Peyer's patch (tissue), 4 donors: ENCODE measurements at regions not wholly inside any gene's neighbourhood (a gene's known extent, or its start where the extent isn't known, plus 50 kb on each side); places are given as distances from the start of the nearest gene placed in this dataset.

Experiments
- DNase-seq, 3 donors: peaks; one replicate each; pipeline ENCODE4 v3.0.0-alpha.2; 2017 to 2019
- H3K27ac ChIP-seq, 4 donors: fragments of 200-600 bp; sonication (generic); one replicate each; pipeline ENCODE4 v1.5.1; 2016 to 2019
- H3K27me3 ChIP-seq, 2 donors: fragments of 200-600 bp; sonication (generic); one replicate each; pipeline ENCODE4 v1.5.1; 2019
- H3K36me3 ChIP-seq, 3 donors: fragments of 200-600 bp; sonication (generic); one replicate each; pipeline ENCODE4 v1.5.1; 2016 to 2019
- H3K4me1 ChIP-seq, 4 donors: fragments of 200-600 bp; sonication (generic); one replicate each; pipeline ENCODE4 v1.5.1; 2016 to 2019
- H3K4me3 ChIP-seq, 4 donors: fragments of 200-600 bp; sonication (generic); 1 replicate in 3 of 4; 2 replicates in 1 of 4; pipeline ENCODE4 v1.5.1; 2016 to 2019; ENCODE audit warnings: mild to moderate bottlenecking in 1 of 4
- H3K9me3 ChIP-seq, 4 donors: fragments of 200-600 bp; sonication (generic); one replicate each; pipeline ENCODE4 v1.5.1; 2016 to 2019; ENCODE audit warnings: mild to moderate bottlenecking in 1 of 4
- CTCF ChIP-seq, 6 experiments: fragments of 450-650 bp in 4 of 6; fragments of 200-600 bp in 2 of 6; sonication (generic) in 1 of 6; IDR thresholded peaks; one replicate each; pipeline ENCODE4 v1.5.1; 2017 to 2019; ENCODE audit warnings: antibody characterized with exemption in 6 of 6, mild to moderate bottlenecking in 3 of 6, moderate library complexity in 1 of 6
- POLR2A ChIP-seq, 2 donors: fragments of 450-650 bp; IDR thresholded peaks; one replicate each; pipeline ENCODE4 v1.5.1; 2017; ENCODE audit warnings: antibody characterized with exemption in 2 of 2, mild to moderate bottlenecking in 2 of 2, moderate library complexity in 2 of 2

- Histone ChIP-seq H3K4me3 (no peak overlapping the region), H3K4me1 (no peaks in the 10 kb centered on the region), H3K27me3 (no peaks in the 10 kb centered on the region), H3K36me3 (no peaks in the 10 kb centered on the region), H3K9me3 (peaks cover 0 to 3% (median 0%) of the 10 kb centered on the region in 4 donors), H3K27ac (no peak overlapping the region)
- DNase-seq, result no peak
- TF ChIP-seq POLR2A (IDR thresholded peaks at IDR 0.05) (no peak), CTCF (IDR thresholded peaks at IDR 0.05) (no peak)
Observed at GRCh38 chr20:48169650-48170225, 384.5 kb upstream of the SULF2 start.

- no peak overlapping the region for H3K4me3 ChIP-seq
- no peaks in the 10 kb centered on the region for H3K27me3 ChIP-seq
- TF ChIP-seq CTCF (IDR thresholded peaks at IDR 0.05) (no peak), POLR2A (IDR thresholded peaks at IDR 0.05) (no peak)
- no peak for DNase-seq
- no peaks in the 10 kb centered on the region for H3K36me3 ChIP-seq
- no peaks in the 10 kb centered on the region for H3K4me1 ChIP-seq
- no peaks in the 10 kb centered on the region for H3K9me3 ChIP-seq
- no peak overlapping the region for H3K27ac ChIP-seq
Observed at GRCh38 chr20:48166082-48166835, 381.0 kb upstream of the SULF2 start.

GRCh38 chr20:48165401-48165685 is 380.1 kb upstream of the SULF2 start:
- DNase-seq, result no peak
- no peak overlapping the region for H3K27ac ChIP-seq
- H3K9me3 ChIP-seq, result no peaks in the 10 kb centered on the region
- H3K4me3 ChIP-seq, result no peak overlapping the region
- no peaks in the 10 kb centered on the region for H3K4me1 ChIP-seq
- H3K27me3 ChIP-seq, result no peaks in the 10 kb centered on the region
- H3K36me3 ChIP-seq, result no peaks in the 10 kb centered on the region
- TF ChIP-seq CTCF (IDR thresholded peaks at IDR 0.05), result no peak
- no peak for TF ChIP-seq POLR2A (IDR thresholded peaks at IDR 0.05)

GRCh38 chr20:48164566-48165400 is 379.5 kb upstream of the SULF2 start:
- Histone ChIP-seq H3K27ac (no peak overlapping the region), H3K4me1 (no peaks in the 10 kb centered on the region), H3K36me3 (no peaks in the 10 kb centered on the region), H3K27me3 (no peaks in the 10 kb centered on the region), H3K9me3 (no peaks in the 10 kb centered on the region), H3K4me3 (no peak overlapping the region)
- peak in 1 of 3 donors; percentile 26 for DNase-seq
- TF ChIP-seq CTCF (IDR thresholded peaks at IDR 0.05), result no peak

GRCh38 chr20:48164034-48164433 is 378.8 kb upstream of the SULF2 start:
- Histone ChIP-seq H3K36me3 (no peaks in the 10 kb centered on the region), H3K4me1 (no peaks in the 10 kb centered on the region), H3K4me3 (no peak overlapping the region), H3K27ac (no peak overlapping the region), H3K27me3 (no peaks in the 10 kb centered on the region), H3K9me3 (no peaks in the 10 kb centered on the region)
- DNase-seq, result no peak
- TF ChIP-seq CTCF (IDR thresholded peaks at IDR 0.05) (no peak), POLR2A (IDR thresholded peaks at IDR 0.05) (no peak)
